ENCODE measurements at regions not wholly inside any gene's neighbourhood (a gene's known extent, or its start where the extent isn't known, plus 50 kb on each side); places are given as distances from the start of the nearest gene placed in this dataset.
A peak's percentile ranks its signal among the peaks of the same experiment; 100 is the strongest.
"Not testable (repeated sequence)": the region's sequence is repeated elsewhere in the genome, so short reads cannot be mapped to it uniquely, and the experiment has no call there.

DNA sequence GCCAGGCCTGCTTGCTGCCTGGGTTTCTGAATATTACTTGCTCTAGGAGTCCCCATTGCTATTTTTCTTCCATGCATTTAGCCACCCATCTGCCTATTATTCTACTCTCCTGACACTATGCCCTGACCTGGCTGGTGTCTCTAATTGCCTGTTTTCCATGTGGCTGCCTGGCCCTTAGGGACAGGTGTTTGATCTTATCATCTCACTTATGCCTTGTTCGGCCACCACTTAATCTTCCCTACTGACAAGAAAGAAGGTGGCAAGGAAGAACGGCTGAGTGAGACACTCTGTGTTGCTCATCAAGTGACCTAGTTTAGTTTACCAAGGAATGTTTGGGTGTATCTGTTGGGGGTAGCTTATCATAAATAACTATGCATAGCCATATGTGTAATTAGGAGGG, 50.4 kb upstream of the RAPH1 start:
- no peak for DNase-seq

DNA sequence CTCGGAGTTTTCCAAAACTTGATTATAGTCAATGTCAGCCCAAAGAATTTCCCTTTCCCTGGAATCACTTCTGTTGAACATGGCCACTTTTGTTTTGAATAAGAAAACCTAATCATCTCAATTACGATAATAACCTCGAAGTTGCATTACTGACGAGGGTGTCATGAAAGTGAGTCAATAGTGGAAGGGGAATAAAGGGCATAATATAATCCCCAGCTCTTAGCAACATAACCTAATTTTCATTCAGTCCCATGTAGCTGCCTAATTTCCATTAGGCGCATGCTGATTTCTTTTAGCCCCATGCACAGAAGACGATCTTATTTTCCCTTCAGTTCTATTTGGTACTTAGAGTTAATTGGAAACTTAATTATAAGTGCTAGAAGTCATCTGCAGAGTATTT, 51.1 kb upstream of the RAPH1 start:
- no peak for DNase-seq

DNA sequence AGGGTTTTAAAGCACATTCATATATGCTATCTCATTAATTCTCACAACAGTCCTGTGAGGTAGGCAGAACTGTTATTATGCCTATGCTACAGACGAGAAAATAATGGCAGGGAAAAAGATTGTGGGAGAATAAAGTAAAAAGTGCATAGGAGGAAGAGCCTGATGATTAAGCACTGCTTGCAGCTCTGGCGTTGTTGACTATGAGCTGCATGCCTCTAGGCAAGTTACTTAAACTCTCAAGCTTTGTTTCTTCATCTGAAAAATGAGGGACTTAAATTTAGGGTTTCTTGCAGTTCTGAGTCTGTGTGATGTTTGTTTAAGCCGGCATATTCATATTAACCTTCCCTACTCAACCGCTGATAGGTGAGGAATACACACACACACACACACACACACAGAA, 51.6 kb upstream of the RAPH1 start:
- DNase-seq, result no peak

DNA sequence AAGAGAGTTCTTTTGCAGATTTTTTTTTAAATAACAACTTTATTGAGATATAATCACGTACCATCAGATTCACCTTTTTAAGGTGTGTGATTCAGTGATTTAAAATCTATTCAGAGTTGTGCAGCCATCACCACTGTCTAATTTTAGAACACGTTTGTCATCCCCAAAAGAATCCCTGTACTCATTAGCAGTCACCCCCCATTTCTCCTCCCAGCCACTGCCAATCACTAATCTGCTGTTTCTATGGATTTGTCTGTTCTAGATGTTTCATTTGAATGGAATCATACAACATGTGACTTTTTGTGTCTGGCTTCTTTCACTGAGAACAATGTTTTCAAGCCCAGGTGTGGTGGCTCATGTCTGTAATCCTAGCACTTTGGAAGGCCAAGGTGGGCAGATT, 55.4 kb upstream of the RAPH1 start:
- no peak for DNase-seq

DNA sequence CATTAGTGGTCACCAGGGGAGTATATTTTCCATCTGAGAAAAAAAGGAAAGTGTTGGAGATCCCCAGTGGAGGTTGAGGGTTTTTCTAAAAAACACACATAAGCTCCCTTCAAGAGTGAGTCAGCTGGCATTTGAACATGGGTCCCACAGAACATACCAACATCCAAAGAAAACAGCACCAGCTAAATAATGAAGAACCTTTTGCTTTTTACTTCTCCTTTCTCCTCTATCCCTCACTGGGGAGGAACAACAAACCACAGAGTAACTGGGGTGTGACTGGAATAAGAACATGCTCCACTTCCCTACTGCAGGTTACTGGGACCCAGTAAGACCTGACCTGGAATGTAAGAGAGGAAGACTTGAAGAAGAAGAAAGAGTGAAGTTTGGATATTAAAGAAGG, 56.5 kb upstream of the RAPH1 start:
- no peak for DNase-seq

DNA sequence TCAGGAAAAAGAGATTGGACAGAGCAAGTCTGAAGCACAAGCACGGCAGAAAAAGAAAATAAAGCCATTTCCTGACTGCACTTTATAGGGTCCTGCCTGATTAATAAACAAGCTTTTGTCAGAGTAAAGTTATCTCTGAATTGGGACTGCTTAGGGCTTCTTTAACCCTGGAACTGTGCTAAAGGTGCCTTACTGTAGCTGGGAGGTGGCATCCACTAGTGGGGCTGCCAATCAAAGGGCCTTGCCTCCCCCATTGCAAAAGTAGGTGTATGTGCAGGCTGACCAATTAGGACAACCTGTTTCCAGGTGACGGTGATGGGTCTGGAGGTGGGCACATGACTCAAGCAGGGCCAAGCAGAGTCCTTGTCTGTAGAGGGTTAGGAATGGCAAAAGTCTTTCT, 57.4 kb upstream of the RAPH1 start:
- no peak for DNase-seq

DNA sequence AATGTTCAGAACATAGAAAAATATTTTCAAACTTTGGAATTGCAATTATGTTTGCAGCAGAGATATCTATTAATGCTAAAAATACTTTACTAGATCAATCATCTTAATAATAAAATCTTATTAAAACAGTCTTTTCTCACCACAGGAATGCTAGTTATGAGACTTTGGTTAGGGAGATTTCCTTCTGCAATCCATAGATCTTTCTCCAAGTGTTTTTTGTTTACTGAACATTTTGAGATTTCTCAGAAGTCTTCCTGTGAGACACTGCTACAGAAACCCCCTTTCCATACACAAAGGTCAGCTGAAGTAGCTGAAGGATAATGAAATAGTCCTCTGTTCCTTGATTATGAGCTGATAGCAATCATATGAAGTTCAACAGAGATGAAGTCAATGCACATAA, 59.4 kb upstream of the RAPH1 start:
- DNase-seq, result no peak

DNA sequence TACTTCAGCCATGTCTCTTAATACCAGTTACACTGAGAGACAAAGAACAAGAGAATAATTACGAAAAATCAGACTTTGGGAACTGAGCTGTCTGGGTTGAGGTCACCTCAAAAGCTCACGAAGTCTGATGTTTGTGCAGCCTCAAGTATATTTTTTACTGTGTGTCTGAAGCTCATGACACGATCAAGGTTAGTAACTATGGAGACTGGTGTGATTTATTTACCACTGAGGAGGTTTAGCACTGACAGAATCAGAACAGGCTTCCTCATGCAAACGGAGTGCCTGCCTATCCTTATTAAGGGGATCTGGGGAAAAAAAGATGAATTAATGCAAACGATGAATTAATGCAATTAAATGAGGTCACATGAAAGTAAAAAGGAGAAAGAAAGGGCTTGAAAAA, 61.1 kb upstream of the RAPH1 start:
- DNase-seq, result no peak

DNA sequence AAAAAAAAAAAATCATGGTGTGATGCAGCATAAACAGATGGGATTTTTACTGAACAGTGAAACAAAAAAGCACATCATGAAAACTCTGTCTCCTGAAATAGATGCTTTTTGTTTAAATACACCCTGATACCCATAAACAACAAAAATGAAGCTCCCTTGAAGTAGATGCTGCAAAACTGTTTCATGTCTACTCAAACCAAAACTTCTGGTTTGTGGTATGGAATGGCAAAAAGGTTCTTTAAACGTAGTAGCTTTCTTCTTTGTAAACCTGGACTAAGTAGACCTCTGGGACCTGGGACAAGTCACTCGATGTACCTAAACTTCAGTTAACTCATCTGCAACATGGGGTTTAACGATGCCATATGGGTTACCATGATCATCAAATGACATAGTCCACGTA, 64.4 kb upstream of the RAPH1 start:
- DNase-seq, result peak; percentile 75

DNA sequence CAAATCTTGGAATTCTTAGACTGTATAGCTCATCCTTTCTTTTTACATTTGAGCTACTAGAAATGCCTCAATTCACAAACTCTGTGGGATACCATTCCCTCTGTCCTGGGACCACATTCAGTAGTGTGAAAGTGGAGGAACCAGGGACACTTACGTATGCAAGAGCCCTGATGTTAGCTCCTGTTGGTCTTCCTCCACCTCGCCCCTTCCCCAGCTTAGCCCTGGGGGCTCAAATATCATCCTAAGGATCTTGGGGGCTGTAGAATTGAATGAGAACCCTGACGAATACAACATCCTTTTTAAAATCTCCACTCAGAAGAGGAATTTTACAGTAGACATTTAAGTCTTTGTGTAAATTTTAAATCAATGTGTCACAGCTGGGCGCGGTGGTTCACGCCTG, 65.2 kb upstream of the RAPH1 start:
- DNase-seq, result no peak

DNA sequence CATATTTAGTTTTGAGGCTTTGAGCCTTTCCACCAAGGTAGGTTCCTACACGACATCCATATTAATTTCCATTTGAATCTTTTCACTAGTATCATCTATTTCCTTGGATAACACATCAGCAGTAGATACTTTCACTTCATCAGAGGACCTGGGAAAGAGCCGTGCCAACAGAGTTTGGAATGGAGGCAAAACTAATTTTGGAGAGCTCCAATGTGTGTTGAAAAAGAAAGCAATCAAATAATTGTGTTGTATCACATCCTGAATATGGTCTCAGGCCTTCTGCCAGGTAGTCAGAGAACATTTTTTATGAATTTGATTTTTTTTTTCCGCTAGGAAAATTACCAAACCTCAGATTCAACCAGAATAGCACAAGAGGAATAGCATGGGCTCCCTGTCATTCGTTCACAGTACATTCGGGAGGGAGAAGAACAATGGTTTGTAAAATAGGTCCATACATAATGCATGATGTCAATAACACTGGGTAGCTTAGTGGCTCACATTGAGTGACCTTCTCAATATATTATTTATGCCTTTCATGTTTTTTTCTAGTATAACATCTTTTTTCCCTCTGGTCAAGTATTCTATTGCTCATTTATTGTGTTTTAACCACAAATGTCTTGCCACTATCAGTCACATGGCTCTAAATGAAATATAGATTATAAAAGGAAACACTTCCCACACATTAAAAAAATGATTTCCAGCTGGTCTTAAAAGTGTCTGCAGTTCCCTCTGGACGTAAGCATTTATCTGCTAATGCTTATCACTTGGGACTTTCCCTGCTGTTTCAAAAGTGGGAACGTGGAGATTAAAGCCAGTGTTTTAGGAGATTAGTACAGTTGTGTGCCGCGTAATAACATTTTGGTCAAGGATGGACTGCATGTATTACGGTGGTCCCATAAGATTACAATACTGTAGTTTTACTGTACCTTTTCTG, 68.6 kb upstream of the RAPH1 start:
- DNase-seq, result no peak

DNA sequence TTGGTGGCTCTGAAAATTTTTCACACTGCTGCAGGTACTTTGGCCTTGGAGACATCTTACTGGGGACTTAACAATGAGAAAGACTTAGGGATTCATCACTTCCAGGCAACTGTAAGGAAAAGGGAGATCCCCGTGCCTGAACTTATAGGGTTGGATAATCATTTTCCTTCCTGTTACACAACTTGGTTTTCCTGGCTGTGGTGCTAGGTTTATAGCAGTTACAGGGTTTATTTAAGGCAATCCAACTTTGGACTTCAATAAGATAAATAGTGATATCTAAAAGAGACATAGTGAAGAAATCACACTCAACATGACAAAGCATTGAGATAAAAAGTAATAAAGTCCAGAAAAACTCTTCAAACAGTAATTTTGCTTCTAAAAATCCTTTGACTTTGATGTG, 70.2 kb upstream of the RAPH1 start:
- no peak for DNase-seq

DNA sequence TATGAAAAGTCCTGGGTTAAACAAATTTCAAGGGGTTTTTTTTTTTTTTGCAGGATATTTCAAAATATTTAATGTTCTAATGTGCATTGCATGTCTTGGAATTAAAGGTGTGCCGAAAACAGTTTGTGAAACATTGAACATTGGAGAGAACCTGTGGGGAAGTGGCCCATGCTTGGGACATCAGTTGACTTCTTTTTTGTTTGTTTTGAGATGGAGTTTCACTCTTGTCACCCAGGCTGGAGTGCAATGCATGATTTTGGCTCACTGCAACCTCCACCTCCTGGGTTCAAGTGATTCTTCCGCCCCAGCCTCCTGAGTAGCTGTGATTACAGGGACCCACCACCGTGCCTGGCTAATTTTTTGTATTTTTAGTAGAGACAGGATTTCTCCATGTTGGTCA, 71.0 kb upstream of the RAPH1 start:
- DNase-seq, result no peak

DNA sequence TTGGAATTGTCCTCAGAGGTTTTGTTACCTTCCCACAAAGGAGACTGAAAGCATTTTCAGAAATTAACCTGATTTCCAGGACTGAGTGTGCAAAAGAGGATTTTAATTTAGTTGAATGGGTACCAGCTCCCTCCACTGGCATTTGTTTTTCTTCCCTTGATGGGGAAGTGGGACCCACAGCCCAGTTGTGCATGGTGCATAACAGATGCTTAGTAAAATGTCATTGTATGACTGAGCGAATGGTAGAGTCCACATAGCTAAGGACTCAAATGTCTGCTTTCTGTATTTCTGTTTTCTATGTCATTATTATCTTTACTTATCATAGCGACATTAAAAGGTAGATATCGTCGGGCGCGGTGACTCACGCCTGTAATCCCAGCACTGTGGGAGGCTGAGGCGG, 75.5 kb upstream of the RAPH1 start:
- DNase-seq, result no peak

DNA sequence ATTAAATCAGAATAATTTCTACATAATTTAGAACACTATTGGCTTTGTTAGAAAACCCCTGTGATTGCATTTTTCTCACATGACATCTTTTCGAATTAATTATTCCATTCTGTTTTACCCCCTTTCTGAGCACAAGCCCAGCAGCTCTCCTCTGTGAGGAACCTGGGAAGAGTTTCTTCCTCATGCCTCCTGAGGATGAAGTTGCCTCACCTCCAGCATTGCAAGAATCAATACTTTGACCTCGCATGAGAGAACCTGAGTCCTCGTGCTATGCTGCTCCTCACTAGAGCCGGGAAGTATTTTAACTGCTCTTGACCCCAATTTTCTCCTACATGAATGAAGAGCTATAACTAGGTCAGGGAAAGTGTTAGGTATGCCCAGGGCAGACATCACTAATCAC, 77.1 kb upstream of the RAPH1 start:
- no peak for DNase-seq

DNA sequence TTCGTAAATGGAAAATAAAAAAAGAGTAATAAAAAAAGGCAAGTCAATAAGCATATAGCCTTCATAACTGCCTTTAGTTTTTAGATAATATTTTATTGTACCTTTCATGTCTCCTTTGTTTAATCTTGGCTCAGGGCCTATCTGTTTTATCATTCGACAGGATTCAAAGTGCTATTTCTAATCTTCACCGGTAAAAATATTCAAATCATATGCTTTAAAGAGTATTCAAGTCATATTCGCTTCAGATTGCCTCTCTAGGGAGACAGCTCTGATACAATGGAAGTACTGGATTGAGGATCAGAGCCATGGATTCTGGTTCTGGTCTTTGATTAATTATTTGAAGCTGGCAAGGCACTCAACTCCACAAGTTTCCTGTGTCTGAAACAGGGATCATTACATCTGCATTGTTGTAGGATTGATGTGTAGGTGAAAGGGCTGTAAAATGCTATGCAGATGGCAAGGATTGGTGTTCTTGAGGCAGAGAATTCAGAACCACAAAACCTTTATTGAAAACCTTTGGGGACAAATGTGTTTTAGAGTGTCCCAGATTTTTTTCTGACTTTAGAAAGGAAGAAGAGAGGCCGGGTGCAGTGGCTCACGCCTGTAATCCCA, 84.3 kb upstream of the RAPH1 start:
- DNase-seq, result no peak

DNA sequence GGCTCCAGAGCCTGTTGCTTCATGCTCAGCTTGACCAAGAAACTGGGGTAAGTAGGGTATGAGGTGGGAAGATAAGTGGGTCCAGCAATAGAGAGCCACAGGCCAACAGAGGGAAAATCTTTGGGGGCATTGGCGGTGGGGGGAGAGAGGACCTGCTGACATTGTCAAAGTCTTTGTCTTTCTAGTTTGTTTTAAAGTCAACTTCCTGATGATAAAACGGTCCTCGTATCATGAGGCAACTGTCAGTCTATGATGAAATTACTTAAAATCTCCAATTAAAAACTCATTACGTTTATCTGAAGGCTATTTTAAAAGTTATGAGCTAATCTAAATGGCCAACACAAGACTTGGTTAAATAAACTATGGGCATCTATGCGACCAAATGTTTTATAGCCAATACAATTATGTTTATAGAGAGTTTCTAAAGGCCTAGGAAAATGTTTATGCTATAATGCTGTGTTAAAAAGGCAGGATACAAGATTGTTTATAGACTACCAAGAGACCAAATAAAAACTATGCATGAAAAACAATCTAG, 84.4 kb upstream of the CD28 start:
- no peak for DNase-seq

DNA sequence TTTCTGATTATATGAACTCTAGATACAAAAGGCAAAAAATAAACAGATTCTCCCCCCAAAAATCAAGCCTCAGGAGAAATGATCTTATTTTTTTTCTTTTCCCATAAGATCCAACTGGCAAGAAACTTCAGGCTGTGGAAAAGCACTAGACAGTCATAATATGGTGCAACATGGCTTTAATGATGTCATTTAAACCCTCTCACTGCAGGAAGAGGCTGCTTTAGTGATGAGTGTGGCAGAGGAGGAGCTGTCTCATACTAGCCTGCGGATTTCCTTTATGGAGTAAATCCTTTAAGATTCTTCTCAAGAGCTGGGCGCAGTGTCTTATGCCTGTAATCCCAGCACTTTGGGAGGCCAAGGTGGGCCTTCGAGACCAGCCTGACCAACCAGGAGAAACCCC, 83.3 kb upstream of the CD28 start:
- no peak for DNase-seq

DNA sequence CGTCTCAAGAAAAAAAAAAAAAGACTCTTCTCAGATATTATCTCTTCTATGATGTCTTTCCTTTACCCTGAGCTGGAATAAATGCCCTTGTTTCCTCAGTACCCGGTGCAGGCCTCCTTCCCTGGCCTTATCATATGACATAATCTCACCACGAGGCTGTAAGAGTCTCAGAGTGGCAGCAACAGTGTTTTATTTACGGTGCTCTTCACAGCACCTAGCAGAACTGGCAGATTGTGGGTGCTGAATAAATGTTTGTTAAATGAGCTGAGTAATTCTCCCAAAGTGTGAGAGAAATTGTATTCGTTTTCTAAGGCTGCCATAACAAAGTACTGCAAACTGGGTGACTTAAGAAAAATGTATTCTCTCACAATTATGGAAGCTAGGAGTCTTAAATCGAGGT, 82.8 kb upstream of the CD28 start:
- DNase-seq, result peak; percentile 25

DNA sequence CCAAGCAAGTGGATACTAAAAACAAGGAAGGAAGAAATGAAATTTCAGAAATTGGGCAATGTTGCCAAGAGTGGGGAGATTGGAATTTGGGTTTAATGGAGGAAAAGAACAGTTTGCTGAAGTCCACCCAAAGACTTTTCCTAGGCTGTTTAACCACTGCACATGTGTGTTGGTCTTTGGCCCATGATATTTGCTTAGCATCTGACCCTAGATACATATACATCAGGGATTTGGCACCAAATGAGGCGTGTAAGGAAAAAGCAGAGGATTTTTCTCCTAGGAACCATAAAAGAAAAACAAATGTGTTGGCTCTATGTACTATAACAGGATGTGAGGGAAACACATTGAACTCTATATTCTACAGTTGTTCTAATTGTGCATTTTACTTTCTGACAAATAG, 80.7 kb upstream of the CD28 start:
- DNase-seq, result no peak

DNA sequence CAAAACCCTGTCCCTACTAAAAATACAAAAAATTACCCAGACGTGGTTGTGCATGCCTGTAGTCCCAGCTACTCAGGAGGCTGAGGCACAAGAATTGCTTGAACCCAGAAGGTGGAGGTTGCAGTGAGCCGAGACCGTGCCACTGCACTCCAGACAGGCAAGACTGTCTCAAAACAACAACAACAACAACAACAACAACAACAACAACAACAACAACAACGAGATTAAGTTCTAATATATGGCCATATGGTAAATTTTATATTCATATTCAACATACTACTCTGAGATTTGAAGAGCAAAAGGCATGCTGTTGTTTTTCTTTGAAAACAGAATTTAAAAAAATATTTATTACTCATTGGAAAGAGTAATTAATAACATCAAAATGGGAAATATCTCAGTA, 80.2 kb upstream of the CD28 start:
- not testable (repeated sequence) for DNase-seq

DNA sequence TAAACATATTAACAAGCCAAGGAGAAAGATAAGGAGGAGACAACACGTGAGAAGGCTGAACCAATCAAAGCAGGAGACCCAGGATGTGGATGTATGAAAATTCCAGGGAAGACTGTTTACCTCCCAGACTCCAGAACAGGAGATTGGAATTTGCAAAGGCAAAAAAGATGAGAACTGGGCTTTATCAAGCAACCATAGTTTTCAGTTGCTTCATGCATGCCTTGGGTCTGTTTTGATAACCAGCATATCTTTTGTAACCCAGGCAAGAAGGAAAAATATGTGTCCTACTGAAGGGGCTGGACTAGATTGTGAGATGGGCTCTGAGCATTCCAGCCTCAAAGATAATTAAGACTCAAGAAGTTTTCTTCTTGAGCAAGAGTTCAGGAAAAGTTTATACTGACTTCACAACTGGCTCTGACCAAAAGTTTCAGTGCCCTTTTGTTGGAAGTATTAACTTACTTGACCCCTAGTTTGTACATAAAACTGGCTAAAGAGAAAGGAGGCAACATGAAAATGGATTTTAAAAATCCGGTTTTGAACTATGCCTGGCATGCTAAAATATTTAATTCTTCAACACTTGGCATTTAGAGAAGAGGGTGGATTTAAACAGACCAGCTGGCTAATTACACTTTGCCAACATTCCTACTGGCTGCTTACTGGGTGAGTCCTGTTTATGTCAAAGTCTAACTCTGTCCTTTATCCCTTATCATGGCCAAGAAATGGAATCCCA, 79.3 kb upstream of the CD28 start:
- no peak for DNase-seq

DNA sequence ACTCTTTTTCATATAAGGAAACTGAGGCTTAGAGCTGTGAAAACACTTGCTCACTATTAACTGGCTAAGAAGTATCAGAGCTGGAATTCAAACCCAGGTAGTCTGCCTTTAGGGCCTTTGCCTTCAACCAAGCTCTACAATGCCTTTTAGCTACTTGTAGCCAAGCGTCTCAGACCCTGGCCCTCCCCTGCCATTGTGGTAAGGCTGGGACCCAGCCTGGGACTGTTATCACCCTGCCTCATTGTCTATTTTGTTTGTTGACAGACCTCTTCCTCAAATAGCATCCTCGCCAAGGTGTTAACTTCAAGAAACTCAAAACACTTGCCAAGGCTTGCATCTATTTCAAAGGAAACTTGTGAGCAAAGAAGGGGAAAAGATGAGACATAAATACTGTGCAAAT, 76.7 kb upstream of the CD28 start:
- no peak for DNase-seq
